Activated T-helper 9 cell treated with anti-CD3 and anti-CD28 coated beads, Interleukin-2, amount 50 U/mL, for 16 hours (primary cell): ENCODE measurements at regions not wholly inside any gene's neighbourhood (a gene's known extent, or its start where the extent isn't known, plus 50 kb on each side); places are given as distances from the start of the nearest gene placed in this dataset.

Experiments
- DNase-seq: peaks from one replicate; pipeline ENCODE4 v3.0.0-alpha.2; 2020; ENCODE audit warnings: low read depth

DNA sequence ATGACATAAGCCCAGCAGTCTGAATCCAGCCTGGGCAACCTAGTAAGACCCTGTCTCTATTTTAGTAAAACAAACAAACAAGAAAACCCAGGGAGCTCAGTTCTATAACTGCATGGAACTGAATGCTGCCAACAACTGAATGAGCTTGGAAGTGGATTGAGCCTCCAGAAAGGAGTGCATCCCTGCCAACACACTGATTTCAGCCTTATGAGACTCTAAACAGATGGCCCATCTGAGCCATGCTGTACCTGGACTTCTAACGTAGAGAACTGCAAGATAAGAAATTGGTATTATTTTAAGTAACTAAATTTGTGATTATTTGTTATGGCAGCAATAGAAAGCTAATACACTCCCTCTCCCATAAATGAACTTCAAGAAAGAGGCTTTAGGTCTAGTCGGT is 150.4 kb upstream of the RAI14 start:
- no peak for DNase-seq

DNA sequence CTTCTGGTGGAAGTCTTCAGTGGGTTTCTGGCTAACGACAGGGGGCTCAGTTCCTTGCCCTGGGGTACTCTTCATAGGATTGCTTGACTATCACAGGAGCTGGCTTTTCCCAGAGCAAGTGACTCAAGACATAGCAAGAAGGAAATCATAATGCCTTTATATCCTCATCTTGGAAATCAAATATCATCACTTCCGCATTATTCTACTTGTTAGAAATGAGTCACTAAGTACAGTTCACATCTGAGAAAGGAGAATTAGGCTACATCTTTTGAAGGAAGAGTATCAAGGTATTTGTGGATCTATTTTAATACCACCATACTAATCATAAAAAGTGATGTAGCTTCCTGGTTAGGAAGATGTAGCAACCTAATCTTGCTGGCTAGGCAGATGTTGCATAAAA is 148.2 kb upstream of the RAI14 start:
- DNase-seq, result no peak

DNA sequence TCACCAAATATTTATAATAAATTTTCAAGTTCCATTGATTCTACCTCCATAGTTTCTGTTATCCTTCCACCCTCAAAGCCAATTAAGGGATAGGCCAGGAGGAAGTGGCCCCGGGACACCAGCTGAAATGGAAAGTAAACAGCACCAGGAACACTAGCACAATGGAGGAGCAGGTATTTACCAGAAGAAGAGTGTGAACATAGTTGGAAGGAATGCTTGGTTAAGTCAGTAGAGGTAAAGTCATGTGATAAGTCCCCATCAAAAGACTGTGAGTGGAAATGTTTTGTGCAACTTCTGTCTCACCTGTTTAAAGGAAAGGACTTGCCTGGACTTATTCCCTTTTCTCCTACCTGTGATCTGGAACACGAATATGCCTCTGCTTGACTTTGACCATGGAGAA is 146.7 kb upstream of the RAI14 start:
- DNase-seq, result no peak

DNA sequence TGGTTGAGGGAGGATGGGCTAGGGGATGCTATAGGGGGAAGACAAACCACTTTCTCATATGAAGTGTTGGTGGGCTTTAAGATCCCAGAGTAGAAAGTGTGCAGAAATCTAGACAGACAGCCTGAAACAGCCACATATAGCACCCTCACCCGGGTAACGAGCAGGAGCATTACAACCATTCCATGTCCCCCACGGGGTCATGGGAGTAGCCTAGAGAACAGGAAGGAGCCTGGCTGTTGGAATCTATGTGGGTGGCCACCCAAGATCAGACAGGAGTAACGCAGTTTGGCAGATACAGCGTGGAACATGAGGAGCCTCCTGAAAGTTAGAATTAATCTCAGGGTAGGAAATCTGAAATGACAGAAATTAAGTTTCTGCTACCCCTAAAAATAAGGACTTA is 146.1 kb upstream of the RAI14 start:
- no peak for DNase-seq

DNA sequence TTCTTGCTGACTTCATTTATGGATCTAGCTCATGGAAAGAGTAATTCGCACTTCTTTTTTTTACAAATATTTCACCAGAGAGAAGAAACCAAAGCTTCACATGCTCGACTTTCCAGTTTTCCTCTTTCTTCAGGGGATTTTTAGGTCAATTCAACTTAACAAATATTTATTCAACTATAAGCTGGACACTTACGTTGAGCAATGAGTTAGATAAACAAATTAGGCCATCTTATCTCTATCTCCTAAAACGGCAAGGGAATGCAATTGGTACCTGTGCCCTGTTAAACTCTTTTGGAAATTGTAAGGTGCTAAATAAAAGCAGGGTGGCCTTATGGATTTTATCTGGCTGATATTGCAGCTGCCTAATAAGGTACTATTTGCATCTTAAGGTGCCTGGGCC is 145.1 kb upstream of the RAI14 start:
- no peak for DNase-seq

DNA sequence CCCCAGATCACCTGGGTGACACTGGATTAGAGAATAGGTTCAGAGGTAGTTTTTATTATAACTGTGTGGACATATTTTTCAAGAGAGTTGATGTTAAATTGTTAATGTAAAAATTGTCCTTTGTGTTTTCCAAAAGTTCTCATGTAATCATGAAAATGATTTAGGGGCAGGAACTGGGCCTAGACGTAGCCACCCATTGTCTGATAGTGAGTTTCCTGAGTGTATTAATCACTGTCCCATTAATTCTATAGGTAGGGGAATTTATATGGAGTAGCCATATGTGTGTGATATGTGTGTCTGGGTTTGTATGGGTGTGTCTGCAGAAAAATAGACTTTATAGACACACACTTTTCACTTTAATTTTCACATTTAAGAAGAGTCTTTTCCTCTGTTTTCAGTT is 144.6 kb upstream of the RAI14 start:
- no peak for DNase-seq

DNA sequence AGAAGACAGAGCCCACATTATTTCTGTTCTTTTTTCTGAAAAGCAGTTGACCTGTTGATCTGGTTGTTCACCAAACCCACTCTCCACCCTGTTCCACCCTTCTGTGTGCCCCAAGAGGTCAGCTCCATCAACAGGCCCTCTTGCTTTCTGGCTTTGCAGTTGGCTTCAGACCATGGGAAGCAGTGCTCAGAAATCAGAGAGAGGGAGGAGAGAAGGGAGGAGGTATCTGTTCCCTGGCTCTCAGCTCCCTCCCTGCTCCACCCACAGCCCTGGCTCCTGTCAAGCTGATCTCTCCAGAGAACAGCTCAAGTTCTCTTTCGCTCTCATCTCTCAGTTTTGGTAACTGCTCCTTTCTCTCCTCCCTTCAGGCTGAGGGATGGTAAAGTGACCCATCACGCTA is 144.2 kb upstream of the RAI14 start:
- no peak for DNase-seq

DNA sequence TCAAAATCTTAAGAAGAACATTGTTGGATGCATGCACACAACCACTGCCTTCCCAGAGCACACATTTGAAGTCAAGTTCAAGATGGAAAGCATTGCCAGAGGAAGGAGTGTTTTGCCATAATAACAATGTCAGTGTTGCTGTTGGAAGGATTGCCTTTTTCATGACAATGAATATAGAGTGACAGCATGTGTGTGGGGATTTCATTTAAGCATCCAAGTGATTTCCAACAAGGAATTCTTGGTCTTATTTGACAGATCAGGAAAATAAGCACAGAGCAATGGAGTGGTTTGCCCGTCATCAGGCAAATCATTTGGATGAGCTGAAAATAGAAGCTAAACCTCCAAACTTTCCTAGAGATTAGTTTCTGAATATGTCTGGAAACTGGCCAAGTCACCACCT is 140.0 kb upstream of the RAI14 start:
- DNase-seq, result no peak

DNA sequence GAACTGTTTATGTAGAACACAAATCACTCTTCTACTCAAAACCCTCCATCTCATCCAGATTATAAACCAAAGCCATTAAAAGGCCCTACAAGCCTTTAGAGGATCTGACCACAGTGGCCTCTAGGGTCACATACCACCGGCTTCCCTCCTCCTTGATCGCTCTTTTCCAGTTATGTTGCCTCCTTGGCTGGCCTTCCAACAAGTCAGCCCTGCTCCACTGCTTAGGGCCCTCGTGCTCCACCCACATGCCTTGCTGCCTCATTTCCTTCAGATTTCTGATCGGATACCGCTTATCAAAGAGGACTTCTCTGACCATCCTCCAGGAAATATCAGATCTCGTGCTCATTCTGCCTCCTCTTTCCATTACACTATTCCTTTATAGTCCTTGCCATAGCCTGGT is 139.4 kb upstream of the RAI14 start:
- DNase-seq, result no peak

DNA sequence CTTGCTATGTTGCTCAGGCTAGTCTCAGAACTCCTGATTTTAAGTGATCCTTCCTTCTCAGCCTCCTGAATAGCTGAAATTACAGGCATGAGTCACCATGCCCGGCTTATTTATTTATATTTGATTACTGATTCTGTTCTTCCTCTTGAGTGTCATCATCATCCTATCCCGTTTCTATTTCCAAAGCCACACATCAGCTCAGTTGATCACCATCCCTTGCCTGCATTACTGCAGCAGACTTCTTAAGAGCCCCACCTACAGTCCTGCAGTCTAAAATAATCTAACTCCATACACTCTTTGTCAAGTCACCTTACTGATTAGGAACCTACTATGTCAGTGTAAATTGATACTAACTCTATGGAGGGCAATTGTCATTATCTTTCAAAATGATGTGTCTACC is 138.9 kb upstream of the RAI14 start:
- no peak for DNase-seq

DNA sequence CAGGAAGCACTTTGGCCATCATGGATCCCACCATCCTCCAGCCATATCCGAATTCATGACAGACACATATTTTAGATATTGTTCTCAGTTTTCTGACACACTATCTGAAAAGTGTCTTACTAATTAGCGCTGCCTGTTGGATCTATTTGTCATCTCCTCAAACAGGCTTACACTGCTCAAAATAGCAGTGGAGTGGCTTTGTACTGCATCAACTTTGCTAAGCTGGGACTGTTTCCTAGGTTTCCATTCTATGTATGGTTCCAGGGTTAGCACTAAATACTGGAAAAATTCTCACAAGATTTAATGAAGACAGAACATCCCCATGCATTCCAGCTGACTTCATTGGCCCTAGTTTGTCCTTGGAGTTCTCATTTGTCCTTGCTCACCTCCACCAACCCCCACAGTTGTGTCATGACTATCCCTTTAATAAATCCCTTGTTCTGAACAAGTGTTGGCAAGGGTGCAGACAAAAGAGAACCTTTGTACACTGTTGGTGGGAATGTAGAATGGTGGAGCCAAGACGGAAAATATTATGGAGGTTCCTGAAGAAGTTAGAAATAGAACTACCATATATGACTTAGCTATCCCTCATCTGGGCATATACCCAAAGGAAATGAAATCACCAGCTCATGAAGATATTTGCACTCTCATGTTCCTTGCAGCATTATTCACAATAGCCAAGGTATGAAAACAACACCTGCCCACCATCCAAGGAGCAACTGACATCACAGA is 136.5 kb upstream of the RAI14 start:
- DNase-seq, result no peak

DNA sequence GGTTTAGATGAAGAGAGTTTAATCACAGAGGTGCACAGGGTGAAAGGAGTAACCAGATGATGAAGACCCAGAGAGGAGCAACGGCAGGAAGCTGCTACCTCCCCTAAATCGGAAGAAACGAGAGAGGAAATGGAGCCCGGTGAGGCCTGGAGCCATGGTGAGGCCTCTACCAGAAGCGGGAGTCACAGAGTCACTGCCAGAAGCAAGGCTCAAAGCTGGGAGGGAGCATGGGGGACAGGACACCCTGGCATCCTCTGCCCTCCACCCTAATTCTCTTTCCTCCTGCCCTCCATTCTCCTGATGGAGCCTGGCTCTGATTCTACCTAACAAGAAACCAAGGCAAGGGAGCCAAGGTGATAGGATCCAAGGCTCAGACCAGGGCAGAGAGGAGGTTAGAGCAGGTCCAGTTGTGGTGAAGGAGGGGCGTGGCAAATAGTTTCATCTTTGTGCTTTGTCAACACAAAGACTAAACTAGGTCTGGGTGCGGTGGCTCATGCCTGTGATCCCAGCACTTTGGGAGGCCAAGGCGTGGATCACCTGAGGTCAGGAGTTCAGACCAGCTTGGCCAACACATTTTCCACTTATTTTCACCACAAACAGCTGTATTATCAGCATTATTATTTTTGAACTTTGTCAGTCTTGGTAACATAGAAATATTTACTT is 134.4 kb upstream of the RAI14 start:
- DNase-seq, result no peak

DNA sequence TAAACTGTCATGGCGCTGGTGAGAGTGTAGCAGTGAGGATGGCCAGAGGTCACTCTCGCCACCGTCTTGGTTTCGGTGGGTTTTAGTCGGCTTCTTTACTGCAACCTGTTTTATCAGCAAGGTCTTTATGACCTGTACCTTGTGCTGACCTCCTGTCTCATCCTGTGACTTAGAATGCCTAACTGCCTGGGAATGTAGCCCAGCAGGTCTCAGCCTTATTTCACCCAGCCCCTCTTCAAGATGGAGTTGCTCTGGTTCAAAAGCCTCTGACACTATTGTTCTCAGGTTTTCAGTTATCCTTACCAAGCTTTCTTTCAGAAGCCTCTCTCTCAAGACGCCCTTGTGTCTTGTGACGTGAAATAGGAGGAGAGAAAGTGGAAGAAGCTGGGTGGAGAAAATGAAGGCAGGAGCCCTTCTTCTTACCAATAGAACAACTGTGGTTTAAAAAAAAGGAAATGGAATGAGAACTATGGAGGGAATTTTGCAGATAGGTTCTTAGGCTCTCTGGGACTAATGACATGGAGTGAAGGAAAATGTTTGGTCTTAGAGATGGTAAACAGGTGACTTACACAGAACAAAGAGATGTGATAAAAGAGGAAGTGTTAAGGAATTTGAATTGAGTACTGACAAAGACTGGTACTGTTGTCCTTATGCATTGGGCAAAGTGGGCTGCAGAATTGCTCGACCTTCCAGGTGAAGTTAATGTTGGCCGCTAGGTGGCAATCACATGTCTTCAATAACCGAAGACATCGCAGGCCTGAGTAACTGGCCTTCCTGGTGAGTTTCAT is 133.3 kb upstream of the RAI14 start:
- peak; percentile 15 for DNase-seq

DNA sequence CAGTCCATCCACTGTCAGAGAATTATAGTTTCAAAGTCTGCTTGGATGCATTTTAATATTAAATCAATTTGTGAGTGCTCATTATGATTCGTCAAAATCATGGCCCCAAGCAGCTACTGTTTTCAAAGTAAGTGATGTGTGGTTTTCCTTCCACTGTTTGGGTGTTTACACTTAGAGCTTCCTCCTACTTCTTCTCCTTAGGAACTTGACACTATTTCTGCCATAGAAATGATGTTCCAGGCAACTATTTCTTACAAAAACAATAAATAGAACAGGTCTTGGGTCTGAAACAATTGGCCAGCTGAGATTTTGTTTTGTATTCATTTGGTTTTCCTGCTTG is 132.8 kb upstream of the RAI14 start:
- DNase-seq, result no peak

DNA sequence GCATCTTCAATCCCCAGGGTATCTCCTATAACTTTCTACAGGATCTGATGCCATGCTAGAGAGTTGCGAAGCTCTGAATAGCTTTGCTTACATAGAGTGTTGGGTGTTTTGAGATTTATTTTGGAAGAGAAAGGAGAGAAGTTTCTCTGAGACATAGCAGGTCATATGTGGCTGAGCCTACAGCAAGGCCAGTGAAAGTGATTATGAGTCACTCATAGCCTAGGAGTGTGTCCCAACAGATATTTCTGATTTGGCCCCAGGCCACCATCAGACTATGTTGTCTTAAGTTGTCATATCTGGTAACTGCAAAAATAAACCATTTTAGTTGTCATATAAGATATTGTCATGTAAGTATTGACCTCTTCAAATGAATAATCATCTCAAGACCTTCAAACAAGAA is 132.0 kb upstream of the RAI14 start:
- no peak for DNase-seq

DNA sequence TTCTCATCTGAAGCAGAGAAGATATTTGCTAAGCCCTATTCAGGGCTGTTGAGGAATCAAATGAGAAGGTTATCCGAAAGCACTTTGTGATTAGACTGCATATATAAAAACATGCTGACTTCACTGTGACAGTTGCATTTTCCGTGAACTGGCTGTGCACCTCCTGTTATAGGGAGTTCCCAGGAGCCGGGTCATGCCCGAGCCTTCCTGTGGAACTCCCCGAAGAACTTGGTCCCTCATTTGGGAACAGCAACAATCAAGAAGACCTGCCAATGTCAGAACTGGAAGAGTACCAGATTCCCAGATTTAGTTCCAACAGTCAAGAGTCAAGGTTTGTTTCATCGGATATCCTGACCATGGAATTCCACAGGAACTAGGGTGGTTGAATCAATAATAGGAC is 130.4 kb upstream of the RAI14 start:
- DNase-seq, result no peak

DNA sequence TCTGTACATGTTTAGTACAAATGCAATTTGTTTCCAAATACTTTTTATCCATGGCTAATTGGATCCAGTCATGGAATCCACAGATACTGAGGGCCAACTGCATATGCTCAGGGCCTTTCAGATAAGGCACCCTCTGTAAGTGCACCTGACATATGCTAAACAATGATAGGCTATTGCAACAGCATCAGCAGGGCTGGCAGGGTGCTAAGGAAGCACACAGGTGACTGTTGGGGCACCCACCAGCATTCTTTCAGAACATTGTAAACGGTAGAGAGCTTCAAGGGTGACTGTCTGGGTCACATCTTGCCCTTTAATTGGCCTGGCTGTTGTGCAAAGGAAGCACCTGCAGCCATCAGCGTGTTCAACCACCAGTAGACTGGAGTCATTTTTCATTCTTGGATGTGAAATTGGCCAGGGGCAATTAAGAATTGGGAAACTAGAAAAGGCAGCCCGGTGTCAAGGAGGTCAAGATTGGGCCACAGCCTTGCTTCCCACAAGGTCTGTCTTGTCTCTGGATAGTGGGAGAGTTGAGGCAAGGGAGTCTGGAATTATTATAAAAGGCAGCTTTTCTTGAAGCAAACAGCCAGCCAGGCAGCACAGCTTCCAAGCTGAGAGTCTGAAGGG is 129.3 kb upstream of the RAI14 start:
- DNase-seq, result no peak

DNA sequence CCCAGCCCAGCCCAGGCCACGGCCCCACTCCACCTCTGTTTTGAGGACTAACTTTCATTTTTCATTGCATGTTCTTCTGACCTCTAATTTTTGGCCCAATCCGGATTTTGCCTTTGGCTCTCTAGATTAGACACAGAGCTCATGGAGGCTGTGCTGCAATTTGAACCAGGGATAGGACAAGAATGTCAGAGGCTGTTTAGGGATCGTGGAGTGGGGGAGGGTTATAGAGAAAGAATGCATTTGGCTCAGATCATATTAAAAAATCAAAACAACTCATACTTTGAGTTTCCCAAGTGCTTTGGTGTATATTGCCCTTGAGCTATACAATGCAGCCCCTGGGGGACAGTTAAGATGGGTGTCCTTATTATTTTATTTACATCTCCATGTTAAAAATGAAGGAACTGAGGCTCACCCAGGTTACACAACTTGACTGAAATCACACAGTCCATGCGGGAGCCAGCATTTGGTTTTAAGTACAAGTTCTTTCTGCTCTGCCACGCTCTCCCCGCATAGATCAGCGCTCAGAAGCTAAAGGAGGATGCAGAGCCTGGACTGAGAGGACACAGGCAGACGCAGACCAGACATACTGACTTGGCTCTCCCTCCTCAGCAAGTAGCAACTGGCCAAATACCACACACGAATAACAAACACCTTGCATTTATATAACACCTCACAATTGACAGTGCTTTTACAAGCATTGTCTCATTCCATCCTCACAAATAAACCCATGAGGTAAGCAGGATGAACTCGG is 126.4 kb upstream of the RAI14 start:
- DNase-seq, result no peak

DNA sequence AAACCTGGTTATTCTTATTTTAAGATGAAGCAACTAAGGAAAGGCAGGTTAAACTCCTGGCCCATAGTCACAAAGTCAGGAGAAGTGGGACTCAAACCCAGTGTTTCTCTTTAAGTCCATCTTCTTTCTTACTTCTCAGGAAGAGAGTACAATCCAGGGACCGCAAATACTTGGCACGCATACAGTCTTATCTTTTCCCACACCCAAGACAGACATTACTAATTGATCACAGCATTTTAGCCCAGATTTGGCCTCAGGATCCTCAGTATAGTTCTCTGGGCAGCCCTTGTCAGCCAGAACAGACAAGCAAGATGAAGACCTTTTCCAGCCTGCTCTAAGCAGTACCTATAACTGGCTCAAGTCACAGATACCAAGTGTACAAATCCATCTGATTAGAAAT is 125.5 kb upstream of the RAI14 start:
- DNase-seq, result no peak

DNA sequence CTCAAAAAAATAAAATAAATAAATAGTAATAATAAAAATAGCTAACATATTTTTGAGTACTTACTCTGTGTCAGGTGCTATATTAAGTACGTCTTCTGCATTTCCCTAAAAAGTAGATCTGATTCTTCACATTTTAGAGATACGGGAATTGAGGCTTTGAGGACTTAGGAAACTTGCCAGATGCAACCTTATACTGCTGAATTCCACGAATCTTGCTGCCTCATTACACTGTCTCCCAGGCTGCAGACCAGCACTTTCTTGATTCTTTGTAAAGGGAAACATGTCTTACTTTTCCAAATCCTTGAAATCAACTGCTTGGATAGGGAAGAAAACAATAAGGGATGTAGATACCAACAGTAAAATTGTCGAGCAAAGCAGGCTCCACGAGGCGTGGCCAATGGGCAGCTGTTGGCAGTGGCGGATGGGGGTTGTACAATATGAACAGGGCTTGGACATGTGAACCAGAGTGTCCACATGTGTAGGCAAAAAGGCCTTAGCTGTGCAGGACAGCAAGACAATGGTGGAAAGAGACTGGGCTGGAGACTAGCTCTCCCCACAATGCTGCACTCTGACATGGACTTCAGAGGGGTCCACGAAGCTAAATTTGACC is 124.3 kb upstream of the RAI14 start:
- no peak for DNase-seq

DNA sequence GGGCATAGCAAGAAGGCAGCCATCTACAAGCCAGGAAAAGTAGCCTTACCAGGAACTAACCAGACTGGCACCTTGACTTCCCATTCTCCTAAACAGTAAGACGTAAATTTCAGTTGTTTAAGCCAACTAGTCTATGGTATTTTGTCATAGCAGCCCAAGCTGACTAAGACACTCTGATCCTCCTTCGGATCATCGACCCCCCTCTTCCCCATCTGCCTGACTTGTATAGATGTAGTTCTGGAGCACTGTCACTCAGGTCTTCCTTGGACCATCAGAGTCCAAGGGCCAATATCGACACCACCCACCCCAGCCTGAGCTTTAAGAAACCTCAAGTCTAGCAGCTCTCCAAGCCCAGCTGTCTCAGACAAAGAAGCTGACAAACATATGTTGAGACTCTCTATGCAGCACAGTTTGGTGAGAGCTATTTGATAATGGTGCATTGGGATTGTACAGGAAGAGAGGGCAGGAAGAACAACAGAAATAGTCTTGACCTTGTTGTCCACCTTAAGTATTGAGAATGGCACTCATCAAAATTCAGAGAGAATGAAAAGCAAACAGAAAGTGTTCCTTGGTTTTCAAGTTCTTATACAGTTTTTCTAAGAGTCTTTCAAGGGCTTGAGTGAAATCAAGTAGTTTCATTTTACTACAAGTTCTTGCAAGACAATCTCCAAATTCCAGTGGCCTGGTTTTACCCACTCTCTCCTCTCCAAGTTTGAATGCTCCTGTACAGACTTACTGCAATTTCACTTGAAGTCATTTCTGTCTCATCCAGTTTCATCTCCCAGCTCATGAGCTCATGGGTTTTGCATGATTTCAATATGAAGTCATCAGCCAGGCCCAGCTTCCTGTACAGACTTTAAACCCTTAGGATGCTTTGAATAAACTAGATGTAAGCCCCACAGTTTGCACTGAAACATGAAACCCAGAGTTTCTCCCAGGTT is 122.3 kb upstream of the RAI14 start:
- DNase-seq, result no peak
